ENCODE measurements at regions not wholly inside any gene's neighbourhood (a gene's known extent, or its start where the extent isn't known, plus 50 kb on each side); places are given as distances from the start of the nearest gene placed in this dataset.

DNA sequence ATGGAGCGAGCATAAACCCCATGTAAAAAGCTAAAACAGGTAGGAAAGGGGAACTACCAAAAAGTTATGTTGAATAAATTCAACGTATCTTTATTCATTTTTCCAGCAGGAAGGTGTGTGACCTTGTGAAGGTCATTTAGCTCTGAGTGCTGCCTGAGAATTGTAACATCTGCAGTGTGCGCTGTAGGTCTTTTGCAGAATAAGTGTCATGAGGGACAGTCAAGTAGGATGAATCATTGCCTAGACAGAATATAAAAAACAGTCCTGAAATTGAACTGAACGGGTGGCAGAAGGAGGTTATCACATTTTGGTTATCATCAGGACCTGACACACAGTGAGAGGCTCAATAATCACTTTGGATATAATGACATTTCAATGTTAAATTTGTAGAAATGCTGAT, 334.8 kb upstream of the NOVA1 start:
- no peak for DNase-seq

DNA sequence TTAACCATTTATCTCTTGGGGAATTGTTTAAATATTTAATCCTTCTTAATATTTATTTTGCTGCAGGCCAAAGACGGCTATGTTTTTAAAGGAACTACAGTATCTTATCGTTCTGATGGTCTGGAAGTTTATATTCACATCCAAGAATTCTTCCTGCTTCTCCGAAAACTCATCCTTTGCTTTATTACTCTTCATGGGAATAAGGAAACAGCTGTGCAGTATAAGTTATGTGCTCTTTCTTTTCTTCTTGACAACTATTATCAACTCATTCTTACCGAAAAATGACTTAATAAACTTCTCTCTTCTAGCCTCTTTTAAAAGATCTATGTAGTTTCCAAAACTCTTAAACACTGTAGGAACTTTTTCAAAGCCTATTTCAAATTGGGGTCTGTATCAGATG, 335.6 kb upstream of the NOVA1 start:
- no peak for DNase-seq

DNA sequence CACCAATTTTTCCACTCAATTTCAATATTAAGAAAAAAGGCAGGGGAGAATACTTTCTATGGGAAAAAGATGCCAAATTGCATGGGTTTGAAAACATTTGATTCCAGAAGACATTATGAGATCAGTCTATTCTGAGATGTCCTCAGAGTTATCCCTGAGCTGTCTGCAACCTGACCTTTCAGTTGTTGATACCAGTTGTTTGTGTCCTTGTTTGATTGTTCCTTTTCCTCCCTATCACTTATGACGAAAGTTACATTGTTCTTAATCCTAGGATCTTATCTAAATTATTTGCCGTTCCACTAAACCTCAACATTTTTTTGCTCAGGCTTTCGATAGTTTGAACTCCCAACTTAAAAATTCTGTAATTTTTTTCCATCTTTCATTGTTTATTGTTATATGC, 336.3 kb upstream of the NOVA1 start:
- no peak for DNase-seq

DNA sequence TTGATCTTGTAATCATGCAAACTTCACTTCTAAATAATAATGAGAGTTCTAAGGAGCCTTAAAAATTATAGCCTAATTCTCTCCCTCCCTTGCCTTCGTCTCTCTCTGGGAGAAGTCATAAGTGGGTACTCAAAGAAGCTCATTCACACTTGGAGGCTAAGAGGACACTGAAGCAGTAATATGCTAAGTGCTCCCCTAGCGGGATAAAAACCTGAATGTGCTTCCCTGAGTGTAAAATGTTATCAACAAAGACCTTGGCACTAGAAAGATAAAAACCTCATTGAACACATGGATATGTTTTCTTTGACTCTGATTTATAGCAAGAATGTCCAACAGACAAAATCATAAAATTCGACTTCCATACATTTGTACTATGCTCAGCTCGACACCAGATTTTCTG, 337.9 kb upstream of the NOVA1 start:
- DNase-seq, result no peak

DNA sequence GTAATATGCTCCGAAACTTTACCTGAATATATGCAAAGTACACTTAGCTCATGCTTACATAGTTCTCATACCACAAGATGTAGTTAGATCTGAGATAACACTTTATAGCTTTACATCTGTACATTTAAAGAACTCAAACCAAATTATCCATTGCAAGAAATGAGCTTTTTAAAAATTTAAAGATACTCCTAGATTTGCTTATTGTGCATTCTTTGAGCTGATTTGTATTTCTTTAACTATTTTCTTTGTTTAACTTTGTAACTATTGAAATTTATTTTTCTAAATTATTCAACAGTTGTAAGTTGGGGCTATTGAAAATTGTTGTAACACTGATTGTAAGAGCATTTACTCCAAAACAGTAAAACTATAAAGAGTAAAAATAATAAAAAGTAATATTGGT, 340.2 kb upstream of the NOVA1 start:
- no peak for DNase-seq

DNA sequence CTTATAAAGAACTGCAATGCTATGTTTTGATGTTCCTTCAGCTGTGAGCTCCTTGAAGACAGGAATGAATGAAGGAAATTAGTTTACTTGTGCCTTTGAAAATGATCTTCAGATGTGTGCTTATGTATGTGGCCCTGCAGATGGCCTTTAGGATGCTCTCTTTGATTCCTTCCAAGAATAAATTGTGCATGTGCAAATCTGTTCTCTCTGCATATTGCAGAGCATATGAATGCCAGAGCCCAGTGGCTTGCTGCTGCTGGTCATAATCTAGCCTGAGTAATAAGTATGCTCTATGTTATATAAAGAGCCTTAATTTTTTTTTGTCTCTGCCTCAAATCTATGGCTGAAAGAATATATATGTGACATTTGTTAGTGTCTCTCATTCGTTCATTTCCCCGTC, 341.9 kb upstream of the NOVA1 start:
- no peak for DNase-seq

DNA sequence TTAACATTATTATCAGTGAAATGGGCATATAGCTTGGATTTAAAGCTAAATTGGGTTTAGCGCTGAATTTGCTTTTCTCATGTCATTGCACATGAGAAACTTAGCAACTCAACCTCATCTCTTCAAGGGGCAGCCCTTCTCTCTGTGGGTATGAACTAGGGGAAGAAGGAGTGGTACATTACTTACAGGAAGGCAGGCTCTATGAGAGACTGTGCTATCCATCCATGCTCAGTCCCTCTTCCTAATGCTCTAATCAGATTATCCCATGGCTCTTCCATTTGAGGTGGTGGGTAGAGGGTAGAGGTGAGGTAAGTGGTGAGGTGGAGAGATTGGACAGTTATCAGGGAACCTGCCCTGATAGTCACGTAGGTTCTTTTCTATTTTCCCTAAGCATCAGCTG, 343.7 kb upstream of the NOVA1 start:
- no peak for DNase-seq

DNA sequence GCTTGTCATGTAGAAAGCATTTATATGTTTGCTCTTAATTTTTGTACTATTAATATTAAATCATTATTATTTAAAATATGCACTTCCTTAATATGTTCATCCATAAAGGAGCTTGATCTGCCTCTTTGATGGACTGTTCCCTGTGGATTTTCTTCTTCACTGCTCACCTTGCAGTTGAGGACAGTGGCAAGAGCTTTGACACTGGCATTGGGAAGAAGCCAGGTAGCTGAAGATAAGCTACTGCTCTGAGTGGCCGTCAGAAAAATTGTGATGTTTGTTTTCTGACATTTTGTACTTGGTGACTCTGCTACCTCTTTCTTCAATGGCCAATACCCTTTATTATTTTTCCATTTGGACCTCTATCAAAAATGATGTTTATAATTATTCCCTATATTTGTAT, 349.4 kb upstream of the NOVA1 start:
- DNase-seq, result no peak

DNA sequence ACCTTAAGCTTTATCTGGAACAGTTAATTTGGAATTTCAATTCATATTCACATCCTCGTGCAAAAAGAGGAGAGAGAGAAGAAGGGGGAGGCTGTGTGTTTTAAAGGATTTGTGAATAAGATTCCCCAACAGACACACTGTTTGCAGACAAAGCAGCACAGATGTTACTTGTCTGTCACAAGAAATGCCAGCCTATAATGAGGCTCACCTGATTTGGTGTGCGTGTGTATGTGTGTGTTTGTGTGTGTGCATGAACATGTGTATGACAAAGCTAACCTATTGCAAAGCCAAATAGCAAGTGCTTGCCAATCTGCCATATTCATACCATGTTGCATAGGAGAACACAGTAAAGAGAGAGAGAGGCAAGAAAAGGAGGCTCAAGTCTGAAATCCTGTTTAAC, 361.6 kb upstream of the NOVA1 start:
- no peak for DNase-seq

DNA sequence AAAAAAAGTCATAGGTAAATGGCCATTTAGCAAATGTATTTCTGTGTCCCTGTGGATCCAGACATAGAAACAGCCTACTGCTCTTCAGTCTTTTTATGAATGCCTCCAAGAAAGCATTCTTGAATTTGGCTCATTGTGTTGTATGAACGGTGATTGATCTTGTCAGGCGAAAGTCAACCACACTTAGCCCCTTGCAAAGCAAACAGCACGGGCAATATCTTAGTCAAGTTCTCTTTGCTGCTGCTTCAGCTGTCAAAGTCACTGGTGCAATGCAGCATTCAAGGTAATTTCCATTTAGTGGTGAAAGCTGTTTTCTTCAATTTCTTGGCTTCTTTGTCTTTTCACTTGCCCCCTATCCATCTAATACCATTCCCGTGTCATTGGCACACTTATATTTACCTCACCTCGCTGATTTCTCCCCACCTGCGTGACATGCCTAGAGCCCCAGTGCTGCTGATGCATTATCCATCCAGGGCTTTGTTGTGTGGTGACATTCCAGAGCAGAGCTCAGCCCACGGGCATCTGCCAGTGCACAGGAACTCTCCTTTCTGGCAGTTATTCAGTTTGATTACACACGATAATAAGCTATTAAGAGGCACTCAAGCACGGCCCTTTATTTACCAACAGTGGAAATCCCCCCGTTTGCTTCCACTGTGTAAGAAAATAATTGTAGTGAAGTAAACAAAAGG, 362.3 kb upstream of the NOVA1 start:
- DNase-seq, result no peak

DNA sequence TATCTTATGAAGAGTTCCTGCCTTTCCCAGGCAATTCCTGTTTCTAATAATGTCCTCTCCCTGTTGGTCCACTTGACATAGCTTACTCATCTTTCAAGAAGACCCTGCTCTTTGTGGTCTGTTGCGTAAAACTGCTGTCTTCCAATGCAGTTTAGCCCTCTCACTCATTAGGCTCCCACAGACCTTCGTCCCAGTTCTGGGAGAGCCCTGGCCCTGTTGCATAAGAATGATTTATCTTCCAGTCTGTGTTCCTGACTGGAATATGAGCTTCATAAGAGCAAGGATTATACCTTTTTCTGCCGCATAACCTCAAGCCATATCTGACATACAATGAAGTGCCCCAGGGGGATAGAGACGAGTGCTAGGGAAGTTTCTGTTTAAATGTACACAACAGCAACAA, 365.9 kb upstream of the NOVA1 start:
- DNase-seq, result no peak

DNA sequence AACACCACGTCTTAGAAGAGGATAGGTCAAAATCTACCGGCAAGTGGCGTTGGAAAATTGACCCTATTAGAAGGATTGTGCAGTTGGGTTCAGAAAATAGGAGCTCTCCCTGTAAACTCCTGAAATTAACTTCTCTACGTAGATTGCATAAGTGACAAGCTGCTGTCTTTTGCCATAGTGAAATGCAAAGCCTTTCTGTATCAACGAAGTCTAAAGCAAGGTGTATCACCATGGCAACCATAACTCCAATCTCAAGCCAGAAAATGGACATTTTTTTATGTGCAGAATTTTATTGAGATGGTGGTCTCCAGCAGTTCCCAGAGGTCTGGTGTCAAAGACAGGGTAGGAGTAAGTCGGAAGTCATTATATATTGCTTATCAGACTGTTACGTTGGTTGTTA, 367.7 kb upstream of the NOVA1 start:
- no peak for DNase-seq

DNA sequence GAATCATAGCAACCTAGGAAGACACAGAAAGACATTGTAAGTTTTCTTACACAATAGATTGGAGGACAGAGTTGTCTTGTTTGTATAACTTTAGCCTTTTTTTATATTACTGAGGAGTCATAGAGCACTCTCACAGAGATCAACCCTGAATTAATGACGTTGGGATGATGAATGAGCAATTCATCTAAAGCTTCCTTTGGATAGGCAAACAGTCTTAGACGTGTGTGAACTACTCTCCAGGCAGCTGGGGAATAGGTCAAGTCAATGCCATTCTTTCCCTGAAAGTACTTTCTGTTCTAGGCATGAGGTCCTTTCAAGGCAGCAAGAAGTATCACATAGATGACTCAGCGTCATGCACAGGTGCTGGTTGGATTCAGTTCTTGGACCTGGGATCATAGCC, 369.1 kb upstream of the NOVA1 start:
- no peak for DNase-seq

DNA sequence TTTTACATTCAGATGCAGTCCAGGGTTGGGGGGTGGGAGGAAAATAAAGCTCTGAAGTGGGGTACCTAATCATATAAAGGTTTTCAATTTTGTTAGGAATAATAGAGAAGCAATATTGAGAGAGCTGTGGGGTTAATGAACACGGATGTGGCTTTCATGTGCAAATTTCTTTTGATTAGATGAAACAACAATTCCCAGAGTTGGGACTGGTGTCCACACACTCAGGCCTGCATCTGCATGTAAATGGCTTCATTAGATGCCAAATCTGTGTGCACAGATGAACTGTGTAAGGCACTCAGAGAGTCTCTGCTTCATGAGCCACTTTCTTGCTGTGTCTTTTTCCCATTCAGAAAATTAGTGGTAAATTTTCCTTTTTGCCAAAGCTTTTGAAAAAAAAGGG, 377.1 kb upstream of the NOVA1 start:
- no peak for DNase-seq

DNA sequence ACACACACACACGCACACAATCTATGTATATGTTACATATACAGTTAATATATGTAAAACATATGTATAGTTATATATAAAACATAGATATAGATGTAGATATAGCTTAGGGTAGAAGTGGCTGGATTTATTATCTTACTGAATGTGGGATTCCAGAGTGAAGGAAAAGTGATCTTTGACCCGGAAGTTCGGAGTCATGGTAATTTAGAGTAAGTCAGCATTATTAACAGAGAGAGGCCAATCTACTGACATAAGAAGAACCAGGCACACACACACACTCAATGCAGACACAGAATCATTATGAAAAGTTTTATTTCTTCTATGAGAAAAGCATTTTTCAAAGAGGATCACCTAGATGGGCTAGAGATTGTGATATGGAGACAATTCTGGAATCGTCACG, 384.2 kb upstream of the NOVA1 start:
- DNase-seq, result no peak

DNA sequence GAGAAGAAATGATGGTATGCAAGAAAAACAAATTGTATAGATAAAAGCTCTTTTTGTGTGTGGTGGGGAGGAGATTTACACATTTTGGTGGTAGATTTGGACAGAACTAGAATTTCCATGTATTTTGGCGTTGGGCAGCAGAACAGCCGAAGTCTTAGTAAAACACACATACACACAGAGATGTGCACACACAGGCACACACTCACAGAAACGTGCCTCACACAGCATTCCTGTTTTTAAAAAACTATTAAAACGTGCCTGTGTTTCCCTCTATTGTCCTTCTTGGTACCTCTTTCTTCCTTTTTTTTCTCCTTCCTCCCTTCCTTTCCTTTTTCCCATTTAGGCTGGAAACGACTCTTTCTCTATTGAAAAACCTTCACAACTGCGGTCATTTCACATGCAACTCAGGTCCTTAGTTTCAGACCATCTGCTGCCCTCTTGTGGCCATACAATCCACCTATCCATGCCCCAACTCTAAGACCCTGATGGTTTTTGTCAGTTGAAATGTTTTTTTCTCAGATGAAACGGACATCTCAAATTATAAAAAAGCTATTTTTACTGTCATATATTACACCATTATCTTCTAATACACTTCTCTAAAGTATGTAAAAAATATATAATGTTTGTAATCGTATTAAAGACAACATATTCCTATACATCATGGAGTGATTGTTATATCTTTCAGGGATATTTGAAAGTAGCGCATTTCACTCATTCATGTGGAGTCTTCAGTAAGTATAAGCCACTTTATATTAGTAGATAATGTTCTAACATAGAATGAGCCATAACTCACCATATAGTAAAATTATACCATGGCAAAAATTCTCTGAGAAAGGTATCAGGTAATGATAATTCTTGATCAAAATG, 386.7 kb upstream of the NOVA1 start:
- peak; percentile 10 for DNase-seq

DNA sequence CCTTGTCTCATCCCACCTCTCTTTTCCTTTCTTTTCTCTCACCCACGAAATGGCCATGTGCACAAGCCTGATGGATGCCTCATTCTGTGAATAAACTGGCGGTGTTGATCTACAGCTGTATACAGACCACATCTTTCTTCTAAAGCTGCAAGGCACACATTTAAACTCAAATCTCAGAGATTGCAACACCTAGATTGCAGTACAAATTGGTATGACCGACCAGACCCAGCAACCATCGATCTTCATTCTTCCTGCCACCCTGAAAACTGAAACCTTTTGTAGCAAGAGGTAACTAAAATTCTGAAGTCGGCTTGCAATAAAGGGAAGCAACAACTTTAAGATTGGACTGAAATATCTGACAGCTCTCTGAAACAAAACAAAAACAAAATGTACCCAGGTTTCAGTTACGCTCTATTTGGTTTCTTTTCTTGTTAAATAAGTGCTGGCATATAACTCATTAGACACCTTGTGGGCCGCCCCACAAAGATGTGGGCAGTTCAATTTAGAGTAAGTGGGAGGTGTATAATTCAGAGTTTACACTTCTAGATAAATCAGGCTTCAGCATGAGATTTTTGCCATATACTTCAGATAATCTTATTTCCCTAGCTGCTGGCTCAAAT, 390.0 kb upstream of the NOVA1 start:
- DNase-seq, result no peak

DNA sequence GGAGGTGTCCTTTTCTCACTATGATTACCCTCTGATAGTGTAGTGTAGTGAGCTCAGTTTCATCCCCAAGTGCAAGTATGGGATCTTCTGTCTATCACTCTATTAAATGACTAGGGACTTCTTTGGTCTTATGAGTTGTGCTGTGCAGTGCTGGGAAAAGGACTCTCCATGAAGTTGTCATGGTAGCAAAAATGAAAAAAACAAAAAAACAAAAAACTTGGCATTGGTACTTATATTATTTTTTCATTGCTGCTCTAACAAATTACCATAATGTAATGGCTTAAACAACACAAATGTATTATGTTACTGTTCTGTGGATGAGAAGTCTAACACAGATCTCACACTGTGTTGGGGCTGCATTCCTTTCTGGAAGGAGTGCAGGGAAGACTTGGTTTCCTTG, 393.1 kb upstream of the NOVA1 start:
- no peak for DNase-seq

DNA sequence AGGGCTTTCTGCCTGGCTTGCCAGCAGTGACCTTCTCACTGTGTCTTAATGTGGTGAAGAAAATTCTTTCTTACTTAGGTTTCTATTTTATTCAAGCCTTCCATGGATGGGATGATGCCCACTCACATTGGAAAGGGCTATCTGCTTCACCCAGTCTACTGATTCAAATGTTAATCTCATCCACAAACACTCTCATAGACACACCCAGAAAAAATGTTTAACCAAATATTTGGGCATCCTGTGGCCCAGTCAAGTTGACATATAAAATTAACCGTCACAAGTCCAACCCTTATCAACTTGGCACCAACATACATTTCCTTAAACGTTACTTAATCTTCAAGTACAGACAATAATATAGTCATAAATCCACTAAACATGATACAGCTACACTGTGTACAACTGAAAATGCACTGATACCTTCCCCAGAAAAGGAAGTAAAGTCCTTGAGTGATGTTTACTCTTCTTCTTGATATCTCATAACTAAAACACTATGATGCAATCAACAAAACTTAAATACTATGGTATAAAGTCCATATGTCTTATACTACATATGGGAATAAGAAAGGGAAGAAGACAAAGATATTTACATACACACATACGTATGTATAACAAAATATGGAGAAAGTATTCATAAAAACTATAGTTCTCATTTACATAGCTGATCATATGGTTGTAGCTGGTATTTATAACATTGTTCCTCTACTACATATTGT, 394.7 kb upstream of the NOVA1 start:
- DNase-seq, result no peak

DNA sequence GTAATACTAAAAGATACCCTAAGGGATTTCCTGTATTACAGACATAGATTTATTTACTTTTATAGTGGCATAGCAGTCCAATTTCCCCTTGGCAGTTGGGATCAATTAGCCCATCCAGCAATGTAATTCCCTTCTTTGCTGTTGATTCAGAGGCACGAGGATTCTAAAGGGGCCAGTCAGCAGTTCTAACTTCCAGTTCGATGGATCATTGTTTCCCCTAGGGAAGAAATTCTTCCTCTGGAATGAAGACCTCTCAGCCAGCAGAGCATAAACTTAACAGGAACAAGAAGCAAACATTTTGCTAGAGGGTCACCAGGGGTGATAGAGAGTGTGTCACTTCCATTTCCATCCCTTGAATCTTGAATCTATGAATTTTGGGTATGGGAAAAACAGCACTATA, 395.7 kb upstream of the NOVA1 start:
- no peak for DNase-seq

DNA sequence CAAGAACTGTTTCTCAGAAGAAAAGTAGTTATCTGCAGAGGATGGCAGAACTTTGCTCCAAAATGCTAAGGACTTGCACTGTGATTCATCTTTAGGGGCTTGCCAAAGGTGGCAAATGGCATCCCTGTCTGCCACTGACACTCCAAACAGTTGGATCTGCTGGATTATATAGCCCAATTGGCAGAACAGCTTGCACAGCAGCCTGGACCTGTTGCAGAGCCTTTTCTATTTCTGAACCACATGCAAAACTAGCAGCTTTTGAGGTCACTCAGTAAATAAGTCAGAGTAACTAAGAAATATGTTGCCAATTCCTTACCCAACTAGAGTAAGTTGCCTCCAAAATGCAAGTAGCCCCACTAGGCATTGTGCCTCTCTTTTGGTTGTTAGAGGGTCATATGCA, 397.5 kb upstream of the NOVA1 start:
- DNase-seq, result no peak

DNA sequence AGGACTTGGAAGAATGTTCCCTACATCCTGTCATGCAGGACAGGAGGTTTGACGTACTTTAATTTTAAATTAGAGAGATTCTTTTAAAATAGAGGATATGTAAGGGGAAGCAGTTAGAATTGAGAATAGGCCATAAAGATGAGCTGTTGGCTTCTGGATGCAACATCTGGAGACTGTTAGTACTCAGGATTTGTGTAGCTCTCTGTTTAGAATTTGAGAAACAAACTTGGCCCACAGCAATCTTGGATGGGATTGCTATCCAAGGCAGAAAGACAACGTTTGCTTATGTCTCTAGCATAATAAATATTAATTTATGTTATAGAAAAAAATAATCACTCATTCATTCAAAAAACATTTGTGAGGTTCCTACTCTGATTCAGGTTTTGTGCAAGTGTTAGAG, 398.4 kb upstream of the NOVA1 start:
- no peak for DNase-seq

DNA sequence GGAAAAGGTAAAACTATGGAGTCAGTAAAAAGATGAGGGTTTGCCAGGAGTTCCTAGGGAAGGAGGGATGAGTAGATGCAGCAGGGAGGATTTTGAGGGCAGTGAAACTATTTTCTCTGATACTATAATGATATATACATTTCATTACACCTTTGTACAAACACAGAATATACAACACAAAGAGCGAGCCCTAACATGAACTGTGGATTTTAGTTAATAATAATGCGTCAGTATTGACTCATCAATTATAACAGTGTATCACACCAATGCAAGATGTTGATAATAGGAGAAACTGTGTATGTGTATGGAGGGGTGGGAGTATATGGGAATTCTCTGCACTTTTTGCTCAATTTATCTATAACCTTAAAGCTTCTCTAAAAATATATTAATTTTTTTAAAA, 404.3 kb upstream of the NOVA1 start:
- DNase-seq, result no peak

DNA sequence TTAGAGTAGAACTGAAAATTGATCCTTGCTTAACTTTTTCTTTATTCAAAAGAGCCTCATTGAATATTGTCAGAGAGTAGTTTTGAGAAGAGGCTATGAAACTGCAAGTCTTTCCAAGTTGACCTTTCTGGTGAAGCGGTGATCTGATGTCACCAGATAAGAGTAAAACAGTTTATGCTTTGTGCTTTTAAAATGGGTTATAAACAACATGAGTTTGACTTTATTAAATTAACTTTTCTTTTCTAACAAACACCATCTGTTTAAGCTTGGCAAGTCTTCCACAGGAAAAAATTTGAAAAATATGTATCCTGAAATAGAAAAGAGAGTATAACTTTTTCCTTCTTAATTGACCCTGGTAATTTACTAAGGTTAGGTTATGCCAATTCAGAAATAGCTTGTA, 408.7 kb upstream of the NOVA1 start:
- DNase-seq, result no peak
